Activated CD4-positive, alpha-beta T cell treated with anti-CD3 and anti-CD28 coated beads, Interleukin-2, amount 10 ng/mL, durations not matched to agents 24 days and 14 days (primary cell): ENCODE measurements at regions not wholly inside any gene's neighbourhood (a gene's known extent, or its start where the extent isn't known, plus 50 kb on each side); places are given as distances from the start of the nearest gene placed in this dataset.

ENCODE experiments used
- DNase-seq: peaks from one replicate; pipeline ENCODE4 v3.0.0; 2022
- H3K27ac Mint-ChIP-seq: one replicate; pipeline ENCODE4 v1.8.0; 2022; ENCODE audit warnings: mild to moderate bottlenecking, mixed read lengths
- H3K27me3 Mint-ChIP-seq: one replicate; pipeline ENCODE4 v1.8.0; 2022; ENCODE audit warnings: mixed read lengths
- H3K36me3 Mint-ChIP-seq: one replicate; pipeline ENCODE4 v1.8.0; 2022; ENCODE audit warnings: low read depth, mild to moderate bottlenecking, mixed read lengths
- H3K4me1 Mint-ChIP-seq: one replicate; pipeline ENCODE4 v1.8.0; 2021; ENCODE audit warnings: mixed read lengths
- H3K4me3 Mint-ChIP-seq: one replicate; pipeline ENCODE4 v1.8.0; 2022; ENCODE audit warnings: mild to moderate bottlenecking, moderate library complexity, mixed read lengths
- H3K9me3 Mint-ChIP-seq: one replicate; pipeline ENCODE4 v1.8.0; 2021; ENCODE audit warnings: mixed read lengths
- intact Hi-C: fragments of 100-400 bp; cut with micrococcal nuclease; formaldehyde crosslinking; loops from one replicate; pipeline ENCODE4 v1.15.1; 2023

DNA sequence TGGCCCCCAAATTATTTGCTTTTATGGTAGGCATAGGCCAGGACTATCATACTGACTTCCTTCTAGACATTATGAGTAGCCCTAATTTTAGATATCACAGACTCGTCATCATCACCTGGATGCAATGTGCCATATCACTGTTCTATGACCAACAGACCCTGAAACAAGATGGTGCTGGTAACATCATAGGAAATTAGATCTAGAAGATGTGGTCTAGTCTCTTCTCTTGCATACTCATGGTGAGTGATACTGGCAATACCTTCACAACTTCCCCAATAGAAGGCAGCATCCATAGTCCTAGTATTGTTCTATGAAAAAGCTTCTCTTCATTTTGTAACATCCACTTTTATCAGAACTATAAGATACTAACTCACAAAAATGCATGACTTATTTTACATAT lies 116.3 kb upstream of the ITGA4 start:
- DNase-seq, result no peak
- intact Hi-C loops, result no loop called here
- no peak overlapping the region for H3K27ac Mint-ChIP-seq
- H3K4me1 Mint-ChIP-seq, result peaks cover 4% of the 10 kb centered on the region
- no peaks in the 10 kb centered on the region for H3K27me3 Mint-ChIP-seq
- no peak overlapping the region for H3K4me3 Mint-ChIP-seq
- peaks cover 36% of the 10 kb centered on the region for H3K9me3 Mint-ChIP-seq
- H3K36me3 Mint-ChIP-seq, result peaks cover 18% of the 10 kb centered on the region

DNA sequence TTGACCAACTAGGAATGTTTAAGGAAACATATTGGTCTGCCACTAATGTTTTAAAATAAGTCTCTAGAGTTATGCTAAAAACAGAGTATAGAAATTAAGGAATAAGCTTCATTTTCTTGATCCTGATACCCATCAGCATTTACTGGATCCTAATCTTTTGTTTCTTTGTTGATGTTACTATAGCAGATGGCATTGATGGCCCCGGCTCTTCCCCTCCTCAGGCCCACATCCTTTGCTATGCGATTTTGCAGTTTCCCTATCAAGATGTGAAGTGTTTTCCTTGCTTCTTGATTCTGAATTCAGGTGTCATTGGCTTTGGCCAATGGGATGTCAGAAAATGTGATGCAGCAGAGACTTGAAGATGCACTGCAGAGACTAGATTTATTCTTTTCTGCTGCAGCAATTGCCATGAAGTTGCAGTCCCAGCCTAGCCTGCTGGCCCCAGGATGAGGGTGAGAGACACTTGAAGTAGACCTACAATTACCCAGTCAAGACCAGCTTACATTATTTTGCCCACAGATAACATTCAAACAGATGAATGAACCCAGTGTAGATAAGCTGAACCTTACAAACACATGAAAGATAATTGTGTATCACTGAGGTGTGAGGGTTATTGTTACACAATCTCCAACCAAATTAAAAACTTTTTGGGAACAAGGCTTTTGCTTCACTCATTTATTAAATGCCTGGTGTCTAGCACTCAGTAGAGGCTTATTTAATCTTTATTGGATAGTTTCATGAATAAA lies 115.2 kb upstream of the ITGA4 start:
- Mint-ChIP-seq H3K27ac (no peak overlapping the region), H3K27me3 (no peaks in the 10 kb centered on the region), H3K36me3 (peaks cover 20% of the 10 kb centered on the region), H3K9me3 (peaks cover 36% of the 10 kb centered on the region), H3K4me3 (no peak overlapping the region), H3K4me1 (peaks cover 4% of the 10 kb centered on the region)
- intact Hi-C loops, result no loop called here
- no peak for DNase-seq

DNA sequence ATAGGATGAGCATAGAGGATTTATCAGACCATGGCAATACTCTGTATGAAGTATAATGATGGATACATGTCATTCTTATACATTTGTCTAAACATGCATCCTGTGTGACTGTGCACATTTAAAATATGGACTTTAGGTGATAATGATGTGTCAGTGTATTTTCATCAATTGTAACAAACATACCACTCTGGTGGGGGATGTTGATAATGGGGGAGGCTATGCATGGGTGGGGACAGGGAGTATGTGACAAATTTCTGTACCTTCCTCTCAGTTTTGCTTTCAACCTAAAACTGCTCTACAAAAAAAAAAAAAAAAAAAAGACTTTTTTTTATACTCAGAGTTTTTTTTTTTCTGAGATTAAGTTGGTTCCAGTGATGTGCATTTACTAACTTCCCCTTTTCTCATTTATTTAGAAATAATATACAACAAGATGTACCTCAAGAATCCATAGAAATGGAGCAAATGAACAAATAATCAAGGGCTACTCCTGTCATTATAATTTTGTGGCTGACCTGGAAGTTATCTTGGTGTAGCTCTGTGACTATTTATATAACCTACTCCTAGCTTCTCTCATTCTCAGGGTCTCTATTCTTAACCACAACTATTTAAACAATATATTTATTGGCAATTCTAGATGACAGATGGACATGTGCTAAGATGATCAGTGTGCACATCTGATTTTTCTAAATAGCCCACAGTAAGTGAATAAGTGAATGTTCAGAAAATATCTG lies 108.9 kb upstream of the ITGA4 start:
- no peak for DNase-seq
- intact Hi-C loops, result loop anchor here (2.0 kb wide), 1 partner anchor 29 kb away; no protein-coding TSS in a partner anchor
- Mint-ChIP-seq H3K4me1 (peaks cover 15% of the 10 kb centered on the region), H3K27ac (no peak overlapping the region), H3K4me3 (no peak overlapping the region), H3K9me3 (peaks cover 17% of the 10 kb centered on the region), H3K36me3 (peaks cover 11% of the 10 kb centered on the region), H3K27me3 (no peaks in the 10 kb centered on the region)

DNA sequence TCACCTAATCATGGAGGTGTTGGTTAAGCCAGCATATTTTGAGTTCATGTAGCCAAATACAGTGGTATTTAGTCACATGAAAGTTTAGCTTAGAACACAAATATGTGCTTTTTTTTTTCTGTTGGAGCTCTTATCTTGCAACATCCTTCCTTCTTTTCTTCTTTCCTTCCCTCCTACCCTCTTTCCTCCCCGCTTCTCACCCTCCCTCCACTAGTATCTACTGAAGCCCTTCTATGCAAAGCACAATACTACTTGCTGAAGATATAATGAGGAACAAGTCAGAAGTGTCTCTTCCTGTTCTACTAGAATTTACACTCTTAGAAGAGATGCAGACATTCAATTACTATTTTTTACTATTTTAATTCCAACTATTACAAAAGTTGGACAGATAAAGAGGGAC lies 105.0 kb upstream of the ITGA4 start:
- DNase-seq, result no peak
- no peaks in the 10 kb centered on the region for H3K27me3 Mint-ChIP-seq
- intact Hi-C loops, result no loop called here
- H3K36me3 Mint-ChIP-seq, result peaks cover 11% of the 10 kb centered on the region
- no peak overlapping the region for H3K27ac Mint-ChIP-seq
- peaks cover 16% of the 10 kb centered on the region for H3K9me3 Mint-ChIP-seq
- H3K4me1 Mint-ChIP-seq, result peaks cover 19% of the 10 kb centered on the region
- no peak overlapping the region for H3K4me3 Mint-ChIP-seq

DNA sequence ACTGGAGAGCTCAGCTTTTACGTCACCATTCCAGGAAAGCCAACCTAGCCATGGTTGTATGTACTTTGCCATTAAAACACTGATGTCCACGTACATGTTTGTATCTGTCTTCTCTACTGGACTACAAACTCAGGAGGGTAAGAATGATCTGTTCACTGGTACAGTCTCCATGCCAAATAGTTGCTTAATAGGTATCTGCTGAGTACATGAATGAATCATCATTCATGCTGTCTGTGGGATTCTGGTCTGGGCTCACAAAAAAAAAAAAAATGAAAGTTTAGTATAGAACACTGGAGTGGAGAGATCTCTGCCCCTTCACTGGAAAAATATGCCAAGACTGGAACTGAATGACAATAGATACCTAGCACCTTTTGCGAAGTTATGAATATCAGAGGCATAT lies 102.6 kb upstream of the ITGA4 start:
- H3K36me3 Mint-ChIP-seq, result peaks cover 10% of the 10 kb centered on the region
- no peak overlapping the region for H3K4me3 Mint-ChIP-seq
- intact Hi-C loops, result loop anchor here (5.0 kb wide), 1 partner anchor 38 kb away; no protein-coding TSS in a partner anchor

DNA sequence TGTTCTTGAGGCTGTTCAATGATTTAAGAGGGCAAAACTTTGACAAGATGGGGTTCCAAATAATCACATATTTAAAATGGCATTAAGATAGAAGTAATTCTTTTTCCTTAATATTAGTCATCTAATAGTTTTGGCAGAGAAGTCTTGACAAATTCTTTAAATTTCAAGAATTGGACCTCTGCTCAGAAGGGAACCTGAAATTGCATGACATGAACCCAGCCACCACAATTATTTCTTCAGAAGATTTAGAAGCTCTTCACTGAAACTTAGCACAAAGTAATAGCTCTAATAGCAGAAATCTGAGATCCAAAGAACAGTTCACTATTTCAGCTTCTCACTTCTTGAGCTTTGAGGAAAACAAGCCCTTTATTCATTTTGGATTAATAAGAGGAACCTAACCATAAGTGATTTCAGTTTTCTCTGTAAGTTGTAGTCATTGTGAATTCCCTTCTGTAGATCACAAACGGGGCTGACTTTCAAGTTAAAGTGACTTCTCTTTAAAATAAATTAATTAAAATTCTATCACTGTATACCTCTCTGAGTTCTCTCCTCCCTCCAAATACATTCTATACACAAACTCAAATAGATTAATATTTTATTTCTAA lies 100.6 kb upstream of the ITGA4 start:
- Mint-ChIP-seq H3K4me1 (peaks cover 14% of the 10 kb centered on the region), H3K27me3 (no peaks in the 10 kb centered on the region), H3K4me3 (no peak overlapping the region), H3K9me3 (peaks cover 20% of the 10 kb centered on the region), H3K36me3 (peaks cover 12% of the 10 kb centered on the region), H3K27ac (no peak overlapping the region)
- DNase-seq, result no peak
- intact Hi-C loops, result loop anchor here (5.0 kb wide), 1 partner anchor 36 kb away; no protein-coding TSS in a partner anchor

More for the DNA sequence above, 102.6 kb upstream of the ITGA4 start:
- H3K27me3 Mint-ChIP-seq, result no peaks in the 10 kb centered on the region
- peaks cover 21% of the 10 kb centered on the region for H3K9me3 Mint-ChIP-seq
- no peak for DNase-seq
- peaks cover 14% of the 10 kb centered on the region for H3K4me1 Mint-ChIP-seq
- no peak overlapping the region for H3K27ac Mint-ChIP-seq

DNA sequence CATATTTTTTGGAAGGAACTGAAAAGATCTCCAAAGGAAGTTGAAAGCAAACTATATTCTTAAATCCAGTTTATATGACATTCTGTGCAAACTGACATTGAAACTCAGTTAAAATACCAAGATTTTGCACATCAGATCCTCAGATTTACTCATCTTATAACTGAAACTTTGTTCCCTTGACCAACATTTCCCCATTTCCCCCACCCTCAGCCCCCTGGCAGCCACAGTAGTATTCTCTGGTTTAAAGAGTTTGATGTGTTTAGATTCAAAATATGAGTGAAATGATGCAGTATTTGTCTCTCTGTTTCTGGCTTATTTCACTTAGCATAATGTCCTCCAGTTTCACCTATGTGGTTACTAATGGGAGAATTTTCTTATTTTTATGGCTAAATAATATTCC lies 99.2 kb upstream of the ITGA4 start:
- intact Hi-C loops, result loop anchor here (5.0 kb wide), 1 partner anchor 34 kb away; no protein-coding TSS in a partner anchor

DNA sequence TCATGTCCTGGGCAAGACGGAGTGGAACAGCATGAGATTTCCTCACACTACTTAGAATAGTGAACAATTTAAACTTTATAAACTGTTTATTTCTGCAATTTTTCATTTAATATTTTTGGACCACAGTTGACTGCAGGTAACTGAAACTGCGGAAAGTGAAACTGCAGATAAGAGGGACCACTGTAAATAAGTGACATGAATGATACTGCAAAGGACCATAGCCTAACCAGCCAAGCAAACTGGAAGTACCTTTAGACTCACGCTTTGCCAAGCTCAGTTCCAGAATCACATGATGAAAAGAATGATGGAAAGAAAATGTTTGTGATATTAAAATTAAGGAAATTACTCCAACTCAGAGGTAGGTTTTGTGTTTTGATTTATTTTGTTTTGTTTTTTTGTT lies 94.6 kb upstream of the ITGA4 start:
- peaks cover 6% of the 10 kb centered on the region for H3K4me1 Mint-ChIP-seq
- intact Hi-C loops, result no loop called here
- no peak overlapping the region for H3K27ac Mint-ChIP-seq
- H3K9me3 Mint-ChIP-seq, result peaks cover 21% of the 10 kb centered on the region
- H3K4me3 Mint-ChIP-seq, result no peak overlapping the region
- peaks cover 5% of the 10 kb centered on the region for H3K36me3 Mint-ChIP-seq
- DNase-seq, result no peak
- H3K27me3 Mint-ChIP-seq, result no peaks in the 10 kb centered on the region

More for the DNA sequence above, 99.2 kb upstream of the ITGA4 start:
- Mint-ChIP-seq H3K4me1 (peaks cover 11% of the 10 kb centered on the region), H3K9me3 (peaks cover 17% of the 10 kb centered on the region), H3K27ac (no peak overlapping the region), H3K36me3 (peaks cover 10% of the 10 kb centered on the region), H3K4me3 (no peak overlapping the region), H3K27me3 (no peaks in the 10 kb centered on the region)
- DNase-seq, result no peak

DNA sequence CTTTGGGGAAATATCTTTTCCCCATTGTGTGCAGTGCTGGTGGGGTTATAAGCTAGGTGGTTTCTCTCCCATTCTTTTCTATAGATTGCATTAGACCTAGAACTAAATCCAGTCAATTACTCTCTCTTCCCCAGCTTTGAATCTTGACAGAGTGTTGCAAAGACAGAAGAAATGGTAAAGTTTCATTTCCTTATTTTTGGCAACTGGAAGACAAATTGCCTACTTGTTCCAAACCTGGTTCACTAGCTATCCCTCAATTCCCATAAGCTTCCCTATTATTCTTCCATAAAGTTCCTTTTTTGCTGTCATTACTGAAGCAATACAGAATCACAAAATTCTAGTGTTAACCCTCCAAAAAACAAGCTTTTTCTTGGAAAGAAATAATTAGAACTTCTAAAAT lies 94.0 kb upstream of the ITGA4 start:
- Mint-ChIP-seq H3K4me1 (peaks cover under 1% of the 10 kb centered on the region), H3K9me3 (peaks cover 21% of the 10 kb centered on the region), H3K27me3 (no peaks in the 10 kb centered on the region), H3K36me3 (peaks cover 5% of the 10 kb centered on the region), H3K27ac (no peak overlapping the region), H3K4me3 (no peak overlapping the region)
- intact Hi-C loops, result no loop called here
- DNase-seq, result no peak

DNA sequence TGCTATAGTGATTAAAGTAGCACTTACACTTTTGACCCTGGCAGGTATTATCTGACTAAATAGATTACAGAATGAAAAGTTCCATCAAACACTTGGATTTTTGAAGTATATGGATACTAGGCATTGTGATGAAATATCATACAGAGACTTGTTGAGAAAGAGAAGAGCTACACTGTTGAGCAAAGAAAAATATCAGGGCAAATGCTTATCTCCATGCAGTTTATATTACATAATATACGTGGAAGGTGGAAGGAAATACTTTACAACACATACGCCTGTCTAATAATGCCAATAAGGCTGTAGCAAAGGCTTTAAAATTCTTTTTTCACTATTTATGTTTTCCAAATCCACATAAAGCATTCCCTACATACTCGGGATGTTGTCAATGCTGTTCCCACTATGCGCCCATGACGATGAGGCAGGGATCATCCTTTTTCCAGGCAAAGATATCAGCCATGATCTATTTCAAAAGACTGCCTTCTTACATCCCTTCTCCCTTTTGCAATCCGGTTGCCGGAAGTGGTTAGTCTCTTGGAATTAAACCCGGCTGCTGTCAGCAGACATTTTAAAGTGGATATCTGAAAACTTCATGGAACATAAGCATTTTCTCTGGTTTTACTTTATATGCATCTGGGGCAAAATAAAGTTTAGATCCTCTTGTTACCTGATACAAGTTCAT lies 92.6 kb upstream of the ITGA4 start:
- H3K4me3 Mint-ChIP-seq, result no peak overlapping the region
- intact Hi-C loops, result no loop called here
- H3K9me3 Mint-ChIP-seq, result peaks cover 15% of the 10 kb centered on the region
- H3K36me3 Mint-ChIP-seq, result peaks cover 3% of the 10 kb centered on the region
- H3K4me1 Mint-ChIP-seq, result no peaks in the 10 kb centered on the region
- no peak overlapping the region for H3K27ac Mint-ChIP-seq
- H3K27me3 Mint-ChIP-seq, result no peaks in the 10 kb centered on the region
- no peak for DNase-seq

DNA sequence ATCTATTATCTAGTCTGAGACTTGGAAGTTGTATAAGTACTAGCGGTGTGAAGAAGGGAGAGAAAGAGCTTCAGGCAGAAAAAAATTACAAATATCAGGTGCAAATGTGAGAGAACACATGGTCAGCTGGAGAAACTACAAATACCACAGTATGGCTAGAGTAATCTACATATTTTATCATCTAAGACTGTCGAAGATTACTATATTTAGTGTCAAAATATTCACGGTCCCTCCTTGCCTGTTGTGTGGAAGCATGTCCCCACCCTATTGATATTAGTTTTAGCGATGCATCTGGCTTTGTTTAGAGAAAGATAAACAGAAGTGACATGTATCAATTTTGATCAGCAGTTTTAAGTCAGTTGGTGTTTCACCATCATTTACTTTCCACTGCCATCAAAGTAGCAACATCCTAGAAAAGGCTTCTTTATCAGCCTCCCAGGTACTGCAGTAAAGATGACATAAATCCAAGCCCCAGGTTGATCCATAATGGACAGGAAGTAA lies 90.5 kb upstream of the ITGA4 start:
- Mint-ChIP-seq H3K27me3 (no peaks in the 10 kb centered on the region), H3K36me3 (peaks cover 2% of the 10 kb centered on the region), H3K4me1 (peaks cover 7% of the 10 kb centered on the region), H3K27ac (no peak overlapping the region), H3K4me3 (no peak overlapping the region), H3K9me3 (peaks cover 6% of the 10 kb centered on the region)
- DNase-seq, result no peak
- intact Hi-C loops, result no loop called here

DNA sequence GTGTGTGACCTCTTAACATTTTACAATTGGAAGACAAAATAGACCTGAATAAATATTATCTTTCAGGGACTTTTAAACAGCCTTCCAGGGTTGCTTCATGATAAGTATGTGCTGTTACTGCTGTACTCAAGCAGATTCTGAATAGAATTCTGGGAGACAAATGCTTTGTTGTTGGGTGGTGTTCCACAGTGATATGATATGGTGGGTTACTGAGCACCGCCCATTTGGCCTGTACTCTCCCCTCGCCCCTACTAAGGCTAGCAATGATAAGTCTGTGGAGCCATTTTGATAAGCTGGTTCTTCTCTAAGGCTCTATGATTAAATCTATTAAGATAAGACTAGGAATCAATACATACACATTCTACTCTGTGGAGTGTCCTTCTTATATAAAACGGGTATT lies 89.8 kb upstream of the ITGA4 start:
- Mint-ChIP-seq H3K9me3 (peaks cover 5% of the 10 kb centered on the region), H3K36me3 (peaks cover 2% of the 10 kb centered on the region), H3K4me3 (no peak overlapping the region), H3K4me1 (peaks cover 8% of the 10 kb centered on the region), H3K27ac (no peak overlapping the region), H3K27me3 (no peaks in the 10 kb centered on the region)
- DNase-seq, result no peak
- intact Hi-C loops, result no loop called here

DNA sequence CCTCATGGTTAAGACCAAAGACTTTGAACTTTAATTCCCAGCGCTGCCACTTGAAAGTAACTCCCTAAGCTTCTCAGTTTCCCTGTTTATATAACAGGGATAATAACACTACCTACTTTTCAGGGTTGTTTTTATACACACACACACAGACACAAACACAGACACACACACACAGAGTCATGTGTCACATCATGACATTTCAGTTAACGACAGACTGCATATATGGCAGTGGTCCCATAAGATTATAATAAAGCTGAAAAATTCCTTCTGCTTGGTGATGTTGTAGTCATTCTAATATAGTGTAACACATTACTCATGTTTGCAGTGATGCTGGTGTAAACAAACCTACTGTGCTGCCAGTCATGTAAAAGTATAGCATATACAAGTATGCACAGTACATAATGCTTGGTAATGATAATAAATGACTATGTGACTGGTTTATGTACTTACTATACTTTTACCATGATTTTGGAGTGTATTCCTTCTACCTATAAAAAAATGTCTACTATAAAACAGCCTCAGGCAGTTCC lies 89.2 kb upstream of the ITGA4 start:
- Mint-ChIP-seq H3K4me3 (no peak overlapping the region), H3K27me3 (no peaks in the 10 kb centered on the region), H3K9me3 (peaks cover 9% of the 10 kb centered on the region), H3K36me3 (peaks cover 1% of the 10 kb centered on the region), H3K4me1 (peaks cover 11% of the 10 kb centered on the region), H3K27ac (no peak overlapping the region)
- no peak for DNase-seq
- intact Hi-C loops, result no loop called here
